Gastrocnemius medialis (tissue), 4 donors: ENCODE measurements at regions not wholly inside any gene's neighbourhood (a gene's known extent, or its start where the extent isn't known, plus 50 kb on each side); places are given as distances from the start of the nearest gene placed in this dataset.
A peak's percentile ranks its signal among the peaks of the same experiment; 100 is the strongest.

Experiments
- CTCF ChIP-seq, 5 experiments: fragments of 450-650 bp in 3 of 5; fragments of 200-600 bp in 2 of 5; sonication (generic) in 2 of 5; IDR thresholded peaks in 4 of 5; conservative IDR thresholded peaks in 1 of 5; 1 replicate in 4 of 5; 2 replicates in 1 of 5; pipeline ENCODE4 v1.5.1; 2016 to 2019; ENCODE audit warnings: antibody characterized with exemption in 5 of 5, mild to moderate bottlenecking in 3 of 5, moderate library complexity in 3 of 5
- POLR2A ChIP-seq, 2 donors: fragments of 450-650 bp; IDR thresholded peaks; one replicate each; pipeline ENCODE4 v1.6.1; 2017; ENCODE audit warnings: antibody characterized with exemption in 2 of 2, mild to moderate bottlenecking in 2 of 2, moderate library complexity in 2 of 2

- TF ChIP-seq CTCF (IDR thresholded peaks at IDR 0.05 in 4 of 5, conservative IDR thresholded peaks at IDR 0.05 in 1 of 5), result peak; percentile 32 to 67 (median 61)
- TF ChIP-seq POLR2A (IDR thresholded peaks at IDR 0.05), result no peak
Observed at GRCh38 chr18:25832001-25832604, 258.3 kb downstream of the SS18 start.
